SIG-M5 (cell line): ENCODE measurements at regions not wholly inside any gene's neighbourhood (a gene's known extent, or its start where the extent isn't known, plus 50 kb on each side); places are given as distances from the start of the nearest gene placed in this dataset.
"Not testable (repeated sequence)": the region's sequence is repeated elsewhere in the genome, so short reads cannot be mapped to it uniquely, and the experiment has no call there.

Experiments used
- DNase-seq: peaks from one replicate; lab custom pipeline; 2025; lab: John Stamatoyannopoulos, UW

DNA sequence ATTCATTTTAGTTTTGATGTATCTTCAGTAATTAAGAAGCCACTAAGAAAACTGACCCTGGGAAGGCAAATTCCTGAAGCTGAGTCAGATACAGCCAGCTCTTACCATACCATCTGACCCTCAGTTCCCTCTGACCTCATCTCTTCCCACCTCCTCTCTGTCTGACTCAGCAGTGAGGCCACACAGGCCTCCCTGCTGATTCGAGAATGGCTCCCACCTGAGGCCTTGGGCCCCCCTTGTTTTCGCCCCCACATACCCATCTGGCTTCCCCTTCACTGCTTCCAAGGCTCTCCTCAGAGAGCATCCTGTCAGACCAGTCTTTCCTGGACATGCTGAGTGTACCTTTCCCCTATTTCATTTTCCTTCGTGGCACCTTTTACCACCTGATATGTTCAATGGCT, 71.0 kb upstream of the CYP1B1 start:
- no peak for DNase-seq

- DNase-seq: no peak
Measured at GRCh38 chr2:38146275-38146906, 70.4 kb upstream of the CYP1B1 start.

DNA sequence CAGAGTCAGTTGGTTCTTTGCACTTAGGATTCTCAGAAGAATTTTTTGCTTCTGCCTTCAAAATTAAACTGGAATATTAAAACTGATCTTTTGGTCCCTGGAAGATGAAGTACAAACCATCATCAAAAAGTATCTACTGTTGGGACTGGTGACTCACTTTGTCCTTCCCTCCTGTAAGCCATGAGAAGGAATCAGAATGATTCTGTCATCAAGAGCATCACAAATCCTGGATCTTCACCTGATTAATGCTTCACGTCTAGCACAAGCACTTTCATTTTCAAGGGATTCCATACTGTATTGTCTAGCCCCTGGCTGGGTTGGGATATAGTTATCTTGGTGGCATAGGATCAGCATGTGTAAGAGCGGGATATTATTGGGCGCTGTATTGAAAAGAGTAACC, 69.3 kb upstream of the CYP1B1 start:
- no peak for DNase-seq

DNA sequence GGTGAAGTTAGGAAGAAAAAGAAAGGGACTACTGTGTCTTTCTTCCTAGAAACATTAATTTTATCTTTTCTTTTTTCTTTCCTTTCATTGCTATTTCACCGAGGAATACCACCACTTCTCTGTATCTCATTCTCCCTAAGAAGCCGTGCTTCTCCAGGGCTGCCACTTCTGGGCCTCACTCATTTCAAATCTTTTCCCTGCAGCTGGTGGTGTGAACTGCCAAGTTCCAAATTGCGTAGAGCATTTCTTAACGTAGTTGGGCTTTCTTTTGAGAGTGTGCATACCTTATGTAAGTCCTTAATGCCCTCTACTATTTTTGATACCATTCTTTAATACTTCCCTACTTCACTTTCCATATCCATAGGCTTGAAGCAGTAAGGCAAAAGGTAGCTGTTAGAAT, 66.7 kb upstream of the CYP1B1 start:
- DNase-seq: no peak

DNA sequence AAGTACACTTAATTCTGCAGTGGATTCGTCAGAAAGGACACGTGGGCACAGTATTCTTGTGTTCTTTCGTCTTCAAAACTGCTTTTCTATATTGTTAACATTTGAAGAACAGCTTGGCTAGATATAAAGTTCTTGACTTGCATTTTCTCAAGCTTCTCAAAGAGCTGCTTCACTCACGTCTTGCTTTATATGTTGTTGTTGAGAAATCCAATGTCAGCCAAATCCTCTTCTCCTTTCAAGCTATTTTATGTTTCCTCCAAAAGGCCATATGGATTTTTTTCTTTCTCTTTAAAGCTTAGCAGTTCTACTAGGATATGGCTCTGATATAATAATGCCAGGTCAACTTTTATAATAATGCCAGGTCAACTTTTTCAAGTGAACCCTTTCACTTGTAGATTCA, 65.5 kb upstream of the CYP1B1 start:
- no peak for DNase-seq

- no peak for DNase-seq
Measured at GRCh38 chr2:38138996-38139395, 63.0 kb upstream of the CYP1B1 start.

GRCh38 chr2:38138419-38138818, 62.5 kb upstream of the CYP1B1 start:
- no peak for DNase-seq

GRCh38 chr2:38137958-38138357, 62.0 kb upstream of the CYP1B1 start:
- not testable (repeated sequence) for DNase-seq

- no peak for DNase-seq
Measured at GRCh38 chr2:38131676-38132075, 55.7 kb upstream of the CYP1B1 start.

DNA sequence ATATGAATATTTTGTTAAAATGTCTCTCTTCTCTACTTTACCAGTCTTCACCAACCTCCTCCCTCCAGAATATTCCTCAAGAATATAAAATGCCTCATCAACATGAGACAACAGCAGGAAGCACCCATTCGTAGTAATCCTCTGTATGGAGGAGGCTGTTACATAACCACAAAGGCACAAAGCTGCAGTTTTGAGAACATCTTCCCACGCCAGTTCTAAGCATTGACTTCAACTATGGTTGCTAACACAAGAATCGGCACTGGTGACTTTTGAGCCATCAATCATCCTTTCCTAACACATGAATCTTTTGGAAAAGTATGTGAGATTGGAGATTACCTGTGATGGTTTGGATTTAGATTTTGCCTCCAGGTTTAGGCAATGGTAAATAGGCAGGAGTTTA, 54.9 kb upstream of the CYP1B1 start:
- peak; percentile 20 for DNase-seq

- peak; percentile 80 for DNase-seq
Measured at GRCh38 chr2:38129987-38130386, 54.0 kb upstream of the CYP1B1 start.

- no peak for DNase-seq
Measured at GRCh38 chr2:38129481-38129880, 53.5 kb upstream of the CYP1B1 start.

- peak; percentile 100 for DNase-seq
Measured at GRCh38 chr2:38128653-38129052, 52.7 kb upstream of the CYP1B1 start.

DNA sequence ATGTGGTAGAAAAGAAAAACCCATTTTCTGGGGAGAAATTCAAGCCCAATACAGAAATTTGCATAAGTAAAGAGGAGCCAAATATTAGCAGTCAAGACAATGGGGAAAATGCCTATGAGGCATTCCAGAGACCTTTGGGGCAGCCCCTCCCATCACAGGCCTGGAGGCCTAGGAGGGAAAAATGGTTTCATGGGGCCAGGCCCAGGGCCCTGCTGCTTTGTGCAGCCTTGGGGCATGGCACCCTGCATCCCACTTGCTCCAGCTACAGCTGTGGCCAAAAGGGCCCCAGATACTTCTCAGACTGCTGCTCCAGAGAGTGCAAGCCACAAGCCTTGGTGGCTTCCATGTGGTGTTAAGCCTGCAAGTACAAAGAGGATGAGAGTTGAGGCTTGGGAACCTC, 51.3 kb upstream of the CYP1B1 start:
- DNase-seq: no peak

DNA sequence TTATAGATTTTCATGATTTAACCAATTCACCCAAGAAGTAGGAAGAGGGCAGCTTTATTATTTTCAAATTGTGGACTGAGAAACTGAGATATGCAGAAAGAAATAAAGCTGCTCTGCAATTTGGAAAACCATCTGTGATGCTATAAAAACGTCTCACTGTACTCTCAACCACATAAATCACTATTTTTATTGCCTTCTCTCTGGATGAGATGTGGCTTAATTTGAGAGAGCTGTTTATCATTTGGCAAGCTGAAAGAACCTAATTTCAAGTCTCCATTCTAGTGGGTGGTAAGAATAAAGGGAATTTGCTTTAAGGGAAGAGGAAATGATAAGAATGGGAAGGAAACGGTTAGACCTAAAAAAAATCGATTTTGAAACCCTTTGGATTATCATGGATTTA, 49.9 kb upstream of the CYP1B1 start:
- no peak for DNase-seq
